ENCODE measurements at regions not wholly inside any gene's neighbourhood (a gene's known extent, or its start where the extent isn't known, plus 50 kb on each side); places are given as distances from the start of the nearest gene placed in this dataset.

- Histone ChIP-seq H3K27me3 (no peaks in the 10 kb centered on the region), H3K9me3 (no peaks in the 10 kb centered on the region), H3K27ac (no peak overlapping the region), H3K4me1 (no peaks in the 10 kb centered on the region), H3K36me3 (no peaks in the 10 kb centered on the region), H3K4me3 (no peak overlapping the region)
- intact Hi-C loops (cut with DNase I), result no loop called here
- DNase-seq (ENCODE audit: extremely low spot score in 2 of 2), result peak in 1 of 2 donors; percentile 49
- TF ChIP-seq CTCF (IDR thresholded peaks at IDR 0.05) (no peak), POLR2AphosphoS5 (IDR thresholded peaks at IDR 0.05; ENCODE audit: insufficient read depth in 1 of 2, low read depth in 1 of 2) (no peak), POLR2A (IDR thresholded peaks at IDR 0.05) (no peak)
Measured at GRCh38 chr10:128421371-128422160, 295.3 kb upstream of the MKI67 start.

GRCh38 chr10:128422190-128422589, 296.0 kb upstream of the MKI67 start:
- no peak overlapping the region for H3K27ac ChIP-seq
- no peaks in the 10 kb centered on the region for H3K36me3 ChIP-seq
- H3K27me3 ChIP-seq, result no peaks in the 10 kb centered on the region
- no peaks in the 10 kb centered on the region for H3K9me3 ChIP-seq
- intact Hi-C loops (cut with DNase I), result no loop called here
- DNase-seq (ENCODE audit: extremely low spot score in 2 of 2), result no peak
- H3K4me1 ChIP-seq, result no peaks in the 10 kb centered on the region
- no peak overlapping the region for H3K4me3 ChIP-seq
- TF ChIP-seq CTCF (IDR thresholded peaks at IDR 0.05) (no peak), POLR2AphosphoS5 (IDR thresholded peaks at IDR 0.05; ENCODE audit: insufficient read depth in 1 of 2, low read depth in 1 of 2) (no peak), POLR2A (IDR thresholded peaks at IDR 0.05) (no peak)

- Histone ChIP-seq H3K9me3 (no peaks in the 10 kb centered on the region), H3K36me3 (no peaks in the 10 kb centered on the region), H3K27ac (no peak overlapping the region), H3K27me3 (no peaks in the 10 kb centered on the region), H3K4me3 (no peak overlapping the region), H3K4me1 (no peaks in the 10 kb centered on the region)
- intact Hi-C loops (cut with DNase I), result no loop called here
- DNase-seq (ENCODE audit: extremely low spot score in 2 of 2), result peak in 1 of 2 donors; percentile 64
- no peak for TF ChIP-seq POLR2AphosphoS5 (IDR thresholded peaks at IDR 0.05; ENCODE audit: insufficient read depth in 1 of 2, low read depth in 1 of 2)
- TF ChIP-seq POLR2A (IDR thresholded peaks at IDR 0.05), result no peak
- TF ChIP-seq CTCF (IDR thresholded peaks at IDR 0.05), result no peak
Measured at GRCh38 chr10:128422999-128423398, 296.8 kb upstream of the MKI67 start.

GRCh38 chr10:128429321-128429720, 303.1 kb upstream of the MKI67 start:
- intact Hi-C loops (cut with DNase I), result no loop called here
- Histone ChIP-seq H3K36me3 (no peaks in the 10 kb centered on the region), H3K4me1 (no peaks in the 10 kb centered on the region), H3K9me3 (no peaks in the 10 kb centered on the region), H3K27me3 (no peaks in the 10 kb centered on the region), H3K27ac (no peak overlapping the region), H3K4me3 (no peak overlapping the region)
- DNase-seq (ENCODE audit: extremely low spot score in 2 of 2), result no peak
- TF ChIP-seq POLR2AphosphoS5 (IDR thresholded peaks at IDR 0.05; ENCODE audit: insufficient read depth in 1 of 2, low read depth in 1 of 2) (no peak), POLR2A (IDR thresholded peaks at IDR 0.05) (no peak), CTCF (IDR thresholded peaks at IDR 0.05) (no peak)

- H3K27ac ChIP-seq, result no peak overlapping the region
- H3K9me3 ChIP-seq, result no peaks in the 10 kb centered on the region
- H3K4me3 ChIP-seq, result no peak overlapping the region
- intact Hi-C loops (cut with DNase I), result no loop called here
- H3K36me3 ChIP-seq, result no peaks in the 10 kb centered on the region
- peak in 1 of 2 donors; percentile 64 for DNase-seq (ENCODE audit: extremely low spot score in 2 of 2)
- TF ChIP-seq POLR2A (IDR thresholded peaks at IDR 0.05), result no peak
- no peak for TF ChIP-seq CTCF (IDR thresholded peaks at IDR 0.05)
- no peak for TF ChIP-seq POLR2AphosphoS5 (IDR thresholded peaks at IDR 0.05; ENCODE audit: insufficient read depth in 1 of 2, low read depth in 1 of 2)
- no peaks in the 10 kb centered on the region for H3K27me3 ChIP-seq
- no peaks in the 10 kb centered on the region for H3K4me1 ChIP-seq
Measured at GRCh38 chr10:128429835-128430513, 303.8 kb upstream of the MKI67 start.
